HL-60 (cell line): ENCODE measurements at regions not wholly inside any gene's neighbourhood (a gene's known extent, or its start where the extent isn't known, plus 50 kb on each side); places are given as distances from the start of the nearest gene placed in this dataset.

Experiments used
- GABPA ChIP-seq: IDR thresholded peaks from 2 replicates; pipeline ENCODE4 v1.6.1; 2012; ENCODE audit warnings: low read depth
- POLR2AphosphoS5 ChIP-seq: IDR thresholded peaks from 2 replicates; pipeline ENCODE4 v1.6.1; 2012; ENCODE audit warnings: low read depth
- SPI1 ChIP-seq: IDR thresholded peaks from 2 replicates; pipeline ENCODE4 v1.6.1; 2012; ENCODE audit warnings: low read depth, mild to moderate bottlenecking, borderline replicate concordance
- TF ChIP-seq, protein P1 (sequence below): IDR thresholded peaks from one replicate; pipeline ENCODE4 v1.5.1; 2011; ENCODE audit warnings: low read length, control low read depth, inconsistent platforms; ENCODE audit not compliant: insufficient read depth

GRCh38 chr5:1701884-1702283, 97.8 kb downstream of the MRPL36 start:
- TF ChIP-seq, protein P1, sequence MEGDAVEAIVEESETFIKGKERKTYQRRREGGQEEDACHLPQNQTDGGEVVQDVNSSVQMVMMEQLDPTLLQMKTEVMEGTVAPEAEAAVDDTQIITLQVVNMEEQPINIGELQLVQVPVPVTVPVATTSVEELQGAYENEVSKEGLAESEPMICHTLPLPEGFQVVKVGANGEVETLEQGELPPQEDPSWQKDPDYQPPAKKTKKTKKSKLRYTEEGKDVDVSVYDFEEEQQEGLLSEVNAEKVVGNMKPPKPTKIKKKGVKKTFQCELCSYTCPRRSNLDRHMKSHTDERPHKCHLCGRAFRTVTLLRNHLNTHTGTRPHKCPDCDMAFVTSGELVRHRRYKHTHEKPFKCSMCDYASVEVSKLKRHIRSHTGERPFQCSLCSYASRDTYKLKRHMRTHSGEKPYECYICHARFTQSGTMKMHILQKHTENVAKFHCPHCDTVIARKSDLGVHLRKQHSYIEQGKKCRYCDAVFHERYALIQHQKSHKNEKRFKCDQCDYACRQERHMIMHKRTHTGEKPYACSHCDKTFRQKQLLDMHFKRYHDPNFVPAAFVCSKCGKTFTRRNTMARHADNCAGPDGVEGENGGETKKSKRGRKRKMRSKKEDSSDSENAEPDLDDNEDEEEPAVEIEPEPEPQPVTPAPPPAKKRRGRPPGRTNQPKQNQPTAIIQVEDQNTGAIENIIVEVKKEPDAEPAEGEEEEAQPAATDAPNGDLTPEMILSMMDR, result no peak
- TF ChIP-seq SPI1 (no peak), GABPA (no peak), POLR2AphosphoS5 (no peak)
